Lung (tissue), 11 donors: ENCODE measurements at regions not wholly inside any gene's neighbourhood (a gene's known extent, or its start where the extent isn't known, plus 50 kb on each side); places are given as distances from the start of the nearest gene placed in this dataset.
"Not testable (repeated sequence)": the region's sequence is repeated elsewhere in the genome, so short reads cannot be mapped to it uniquely, and the experiment has no call there.

Experiments used
- ATAC-seq: fragments of 200-7000 bp; cut with Tn5 transposase; one replicate; pipeline ENCODE4 v1.9.1; 2020; ENCODE audit warnings: moderate number of reproducible peaks; ENCODE audit not compliant: insufficient read depth, low FRiP score
- DNase-seq, 3 donors: peaks; one replicate each; pipeline ENCODE4 v3.0.0-alpha.2; 2013 to 2017
- H3K27ac ChIP-seq, 2 donors: one replicate each; pipeline ENCODE4 v1.5.1; 2013; ENCODE audit warnings: mild to moderate bottlenecking in 2 of 2, moderate library complexity in 2 of 2, control low read depth in 1 of 2, inconsistent platforms in 1 of 2, low read depth in 1 of 2, low read length in 1 of 2
- H3K27me3 ChIP-seq, 3 donors: one replicate each; pipeline ENCODE4 v1.5.1; 2013; ENCODE audit warnings: low read length in 2 of 3; ENCODE audit not compliant: control insufficient read depth in 3 of 3, insufficient read depth in 3 of 3
- H3K36me3 ChIP-seq, 4 donors: one replicate each; pipeline ENCODE4 v1.5.1; 2013; ENCODE audit warnings: low read length in 4 of 4, mild to moderate bottlenecking in 1 of 4, moderate library complexity in 1 of 4; ENCODE audit not compliant: control insufficient read depth in 4 of 4, insufficient read depth in 4 of 4
- H3K4me1 ChIP-seq, 5 donors: one replicate each; pipeline ENCODE4 v1.5.1; 2013; ENCODE audit warnings: low read length in 5 of 5, mild to moderate bottlenecking in 2 of 5, moderate library complexity in 1 of 5; ENCODE audit not compliant: control insufficient read depth in 5 of 5, insufficient read depth in 5 of 5
- H3K4me3 ChIP-seq: one replicate; pipeline ENCODE4 v1.5.1; 2013; ENCODE audit warnings: mild to moderate bottlenecking, control low read depth, moderate library complexity
- H3K9ac ChIP-seq, 2 donors: one replicate each; pipeline ENCODE4 v1.5.1; 2013; ENCODE audit warnings: low read length in 2 of 2, control low read depth in 1 of 2; ENCODE audit not compliant: insufficient read depth in 1 of 2
- H3K9me3 ChIP-seq, 4 donors: one replicate each; pipeline ENCODE4 v1.5.1; 2013; ENCODE audit warnings: low read length in 3 of 4, mild to moderate bottlenecking in 1 of 4, moderate library complexity in 1 of 4; ENCODE audit not compliant: control insufficient read depth in 4 of 4, insufficient read depth in 3 of 4
- WGBS, 2 donors: extraction: QIAGEN DNeasy Blood & Tissue Kit; methylation state at CpG; one replicate each; pipeline ENCODE4 v1.1.7; 2013; 5-methylcytosine and 5-hydroxymethylcytosine counted together
- TF ChIP-seq, protein P1 (sequence below): IDR thresholded peaks from 2 replicates; pipeline ENCODE4 v1.5.1; 2012; ENCODE audit warnings: mild to moderate bottlenecking; ENCODE audit errors: control extremely low read depth, extremely low read depth
- donor health status: control.
- donor health status: control.
- donor health status: Bipolar disorder and iron deficiency.
- donor health status: healthy.
- donor health status: DM: yes; HTN: yes; CAD: no.

DNA sequence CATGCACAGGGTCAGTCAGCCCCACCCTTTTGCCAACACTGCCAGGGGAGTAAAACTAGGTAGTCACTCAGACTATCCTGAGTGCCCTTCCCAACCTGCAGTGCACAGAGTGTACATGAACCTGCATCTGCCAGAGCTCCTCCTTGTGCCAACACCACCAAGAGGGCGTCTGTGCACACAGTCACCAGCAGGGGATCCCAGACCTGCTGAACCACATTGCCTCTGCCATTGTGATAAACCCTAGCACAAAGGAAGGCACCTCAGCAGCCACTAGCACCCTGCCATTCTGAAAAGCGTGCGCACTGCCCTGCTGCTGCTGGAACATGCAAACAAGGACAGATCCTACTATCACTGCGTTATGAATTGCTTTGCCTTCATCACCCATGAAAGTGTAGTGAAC, 247.8 kb upstream of the POU3F4 start:
- H3K36me3 ChIP-seq = no peaks in the 10 kb centered on the region
- peaks cover 0 to 7% (median 3%) of the 10 kb centered on the region in 4 donors for H3K9me3 ChIP-seq
- H3K9ac ChIP-seq = no peak overlapping the region
- H3K4me1 ChIP-seq = no peaks in the 10 kb centered on the region
- WGBS, 2 donors = 64 to 91% methylated on average over 4 of the region's 4 CpGs
- DNase-seq (no peak), ATAC-seq (no peak)
- TF ChIP-seq, protein P1, sequence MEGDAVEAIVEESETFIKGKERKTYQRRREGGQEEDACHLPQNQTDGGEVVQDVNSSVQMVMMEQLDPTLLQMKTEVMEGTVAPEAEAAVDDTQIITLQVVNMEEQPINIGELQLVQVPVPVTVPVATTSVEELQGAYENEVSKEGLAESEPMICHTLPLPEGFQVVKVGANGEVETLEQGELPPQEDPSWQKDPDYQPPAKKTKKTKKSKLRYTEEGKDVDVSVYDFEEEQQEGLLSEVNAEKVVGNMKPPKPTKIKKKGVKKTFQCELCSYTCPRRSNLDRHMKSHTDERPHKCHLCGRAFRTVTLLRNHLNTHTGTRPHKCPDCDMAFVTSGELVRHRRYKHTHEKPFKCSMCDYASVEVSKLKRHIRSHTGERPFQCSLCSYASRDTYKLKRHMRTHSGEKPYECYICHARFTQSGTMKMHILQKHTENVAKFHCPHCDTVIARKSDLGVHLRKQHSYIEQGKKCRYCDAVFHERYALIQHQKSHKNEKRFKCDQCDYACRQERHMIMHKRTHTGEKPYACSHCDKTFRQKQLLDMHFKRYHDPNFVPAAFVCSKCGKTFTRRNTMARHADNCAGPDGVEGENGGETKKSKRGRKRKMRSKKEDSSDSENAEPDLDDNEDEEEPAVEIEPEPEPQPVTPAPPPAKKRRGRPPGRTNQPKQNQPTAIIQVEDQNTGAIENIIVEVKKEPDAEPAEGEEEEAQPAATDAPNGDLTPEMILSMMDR = no peak
- H3K4me3 ChIP-seq = no peak overlapping the region
- H3K27me3 ChIP-seq = no peaks in the 10 kb centered on the region
- H3K27ac ChIP-seq = no peak overlapping the region

DNA sequence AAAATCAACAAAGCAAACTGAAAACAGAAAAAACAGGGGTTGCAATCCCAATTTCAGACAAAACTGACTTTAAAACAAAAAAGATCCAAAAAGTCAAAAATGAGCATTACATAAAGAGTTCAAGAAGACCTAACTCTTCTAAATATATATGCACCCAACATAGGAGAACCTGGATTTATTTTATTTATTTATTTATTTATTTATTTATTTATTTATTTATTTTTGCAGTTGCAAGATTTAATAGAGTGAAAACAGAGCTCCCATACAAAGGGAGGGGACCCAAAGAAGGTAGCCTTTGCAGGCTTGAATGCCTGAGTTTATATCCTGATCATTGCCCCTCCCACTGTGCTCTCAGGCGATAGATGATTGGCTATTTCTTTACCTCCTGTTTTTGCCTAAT, 245.9 kb upstream of the POU3F4 start:
- H3K36me3 ChIP-seq, H3K9me3 ChIP-seq, H3K4me3 ChIP-seq, DNase-seq, H3K27ac ChIP-seq, H3K9ac ChIP-seq, H3K4me1 ChIP-seq, ATAC-seq, H3K27me3 ChIP-seq: not testable (repeated sequence)
- 82 to 100% methylated on average over 1 of the region's 1 CpG for WGBS, 2 donors

DNA sequence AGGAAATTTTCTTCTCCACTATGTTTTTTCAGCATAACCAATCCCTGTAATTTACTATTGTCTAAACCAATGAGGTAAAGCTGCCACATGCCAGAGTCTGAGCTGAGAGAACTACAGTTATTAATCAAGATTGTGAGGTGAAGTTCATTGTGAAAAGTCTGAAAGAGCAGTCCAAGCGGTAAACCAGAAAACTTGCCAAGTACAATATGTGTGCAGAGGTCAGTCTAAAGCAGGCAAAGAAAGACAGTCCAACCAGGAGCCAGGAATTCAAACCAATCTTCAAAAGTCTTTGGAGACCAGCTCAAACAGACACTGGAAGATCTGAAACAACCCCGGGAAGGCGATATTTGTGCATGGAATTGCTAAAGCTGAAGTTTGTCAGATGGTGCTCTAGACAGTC, 229.1 kb upstream of the POU3F4 start:
- DNase-seq = no peak
- 70 to 93% methylated on average over 3 of the region's 3 CpGs for WGBS, 2 donors
- ATAC-seq = no peak
- Histone ChIP-seq H3K4me3 (no peak overlapping the region), H3K27me3 (no peaks in the 10 kb centered on the region), H3K9me3 (no peaks in the 10 kb centered on the region), H3K27ac (no peak overlapping the region), H3K4me1 (no peaks in the 10 kb centered on the region), H3K9ac (no peak overlapping the region), H3K36me3 (no peaks in the 10 kb centered on the region)
- TF ChIP-seq, protein P1 = no peak

DNA sequence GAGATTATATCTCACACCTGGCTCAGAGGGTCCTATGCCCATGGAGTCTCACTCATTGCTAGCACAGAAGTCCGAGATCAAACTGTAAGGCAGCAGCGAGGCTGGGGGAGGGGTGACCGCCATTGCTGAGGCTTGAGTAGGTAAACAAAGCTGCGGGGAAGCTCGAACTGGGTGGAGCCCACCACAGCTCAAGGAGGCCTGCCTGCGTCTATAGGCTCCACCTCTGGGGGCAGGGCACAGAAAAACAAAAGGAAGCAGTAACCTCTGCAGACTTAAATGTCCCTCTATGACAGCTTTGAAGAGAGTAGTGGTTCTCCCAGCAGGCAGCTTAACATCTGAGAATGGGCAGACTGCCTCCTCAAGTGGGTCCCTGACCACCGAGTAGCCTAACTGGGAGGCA, 221.5 kb upstream of the POU3F4 start:
- H3K4me3 ChIP-seq, H3K36me3 ChIP-seq: not testable (repeated sequence)
- 74 to 95% methylated on average over 7 of the region's 7 CpGs for WGBS, 2 donors

DNA sequence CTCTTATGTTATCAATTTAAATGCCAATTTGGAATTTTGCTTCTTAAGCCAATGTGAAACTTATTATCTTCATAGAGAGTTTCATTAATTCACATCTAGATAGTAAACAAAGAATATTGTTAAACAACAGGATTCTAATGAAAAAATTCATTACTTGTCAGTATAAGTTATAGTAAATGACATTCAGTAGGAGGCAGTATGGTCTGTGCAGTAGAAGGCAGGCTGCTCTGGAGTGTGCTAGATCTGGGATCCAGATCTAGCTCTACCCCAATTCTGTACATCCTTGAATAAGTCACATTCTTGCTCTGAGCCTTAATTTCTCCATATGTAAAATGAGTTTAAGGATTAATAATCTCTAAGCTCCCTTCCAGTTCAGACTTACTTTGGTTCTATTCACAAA, 202.7 kb upstream of the POU3F4 start:
- ATAC-seq = no peak
- no peaks in the 10 kb centered on the region for H3K27me3 ChIP-seq
- DNase-seq = no peak
- H3K4me3 ChIP-seq = no peak overlapping the region
- H3K4me1 ChIP-seq = no peaks in the 10 kb centered on the region
- H3K9ac ChIP-seq = no peak overlapping the region
- H3K36me3 ChIP-seq = no peaks in the 10 kb centered on the region
- H3K27ac ChIP-seq = no peak overlapping the region
- peaks cover 0 to 2% (median 0%) of the 10 kb centered on the region in 4 donors for H3K9me3 ChIP-seq
- TF ChIP-seq, protein P1 = no peak

More for the DNA sequence above, 221.5 kb upstream of the POU3F4 start:
- H3K9ac ChIP-seq, H3K4me1 ChIP-seq, H3K27ac ChIP-seq, H3K9me3 ChIP-seq, ATAC-seq, H3K27me3 ChIP-seq, DNase-seq: not testable (repeated sequence)
